ENCODE measurements at regions not wholly inside any gene's neighbourhood (a gene's known extent, or its start where the extent isn't known, plus 50 kb on each side); places are given as distances from the start of the nearest gene placed in this dataset.
"Not testable (repeated sequence)": the region's sequence is repeated elsewhere in the genome, so short reads cannot be mapped to it uniquely, and the experiment has no call there.

- peak; percentile 46 for DNase-seq (ENCODE audit: low read depth)
These were observed 111.1 kb upstream of the CBLB start for GRCh38 chr3:105979961-105980360.

GRCh38 chr3:105982207-105982606 is 113.4 kb upstream of the CBLB start:
- DNase-seq (ENCODE audit: low read depth): no peak

GRCh38 chr3:105984837-105985236 is 116.0 kb upstream of the CBLB start:
- no peak for DNase-seq (ENCODE audit: low read depth)

- not testable (repeated sequence) for DNase-seq (ENCODE audit: low read depth)
These were observed 117.5 kb upstream of the CBLB start for GRCh38 chr3:105986343-105986742.

- DNase-seq (ENCODE audit: low read depth): no peak
These were observed 119.0 kb upstream of the CBLB start for GRCh38 chr3:105987809-105988208.

- DNase-seq (ENCODE audit: low read depth): no peak
These were observed 119.9 kb upstream of the CBLB start for GRCh38 chr3:105988540-105989212.

- no peak for DNase-seq (ENCODE audit: low read depth)
These were observed 128.0 kb upstream of the CBLB start for GRCh38 chr3:105996781-105997180.

GRCh38 chr3:105997466-105997799 is 128.6 kb upstream of the CBLB start:
- no peak for DNase-seq (ENCODE audit: low read depth)

GRCh38 chr3:105997800-105998526 is 129.2 kb upstream of the CBLB start:
- DNase-seq (ENCODE audit: low read depth): no peak

GRCh38 chr3:105999856-106000255 is 131.0 kb upstream of the CBLB start:
- no peak for DNase-seq (ENCODE audit: low read depth)

- no peak for DNase-seq (ENCODE audit: low read depth)
These were observed 133.1 kb upstream of the CBLB start for GRCh38 chr3:106001923-106002322.

- DNase-seq (ENCODE audit: low read depth): no peak
These were observed 135.4 kb upstream of the CBLB start for GRCh38 chr3:106004137-106004681.

- DNase-seq (ENCODE audit: low read depth): no peak
These were observed 136.0 kb upstream of the CBLB start for GRCh38 chr3:106004826-106005225.

- DNase-seq (ENCODE audit: low read depth): peak; percentile 97
These were observed 137.2 kb upstream of the CBLB start for GRCh38 chr3:106006001-106006400.

GRCh38 chr3:106006571-106006970 is 137.8 kb upstream of the CBLB start:
- DNase-seq (ENCODE audit: low read depth): no peak

- DNase-seq (ENCODE audit: low read depth): no peak
These were observed 138.7 kb upstream of the CBLB start for GRCh38 chr3:106007512-106007911.

- no peak for DNase-seq (ENCODE audit: low read depth)
These were observed 140.0 kb upstream of the CBLB start for GRCh38 chr3:106008766-106009165.

GRCh38 chr3:106010829-106011228 is 142.0 kb upstream of the CBLB start:
- no peak for DNase-seq (ENCODE audit: low read depth)

GRCh38 chr3:106013971-106014370 is 145.2 kb upstream of the CBLB start:
- DNase-seq (ENCODE audit: low read depth): no peak

- no peak for DNase-seq (ENCODE audit: low read depth)
These were observed 145.7 kb upstream of the CBLB start for GRCh38 chr3:106014518-106014917.

- DNase-seq (ENCODE audit: low read depth): no peak
These were observed 146.2 kb upstream of the CBLB start for GRCh38 chr3:106014971-106015370.

GRCh38 chr3:106018102-106018501 is 149.3 kb upstream of the CBLB start:
- no peak for DNase-seq (ENCODE audit: low read depth)

GRCh38 chr3:106018929-106019550 is 150.2 kb upstream of the CBLB start:
- no peak for DNase-seq (ENCODE audit: low read depth)
